ENCODE measurements at regions not wholly inside any gene's neighbourhood (a gene's known extent, or its start where the extent isn't known, plus 50 kb on each side); places are given as distances from the start of the nearest gene placed in this dataset.

DNA sequence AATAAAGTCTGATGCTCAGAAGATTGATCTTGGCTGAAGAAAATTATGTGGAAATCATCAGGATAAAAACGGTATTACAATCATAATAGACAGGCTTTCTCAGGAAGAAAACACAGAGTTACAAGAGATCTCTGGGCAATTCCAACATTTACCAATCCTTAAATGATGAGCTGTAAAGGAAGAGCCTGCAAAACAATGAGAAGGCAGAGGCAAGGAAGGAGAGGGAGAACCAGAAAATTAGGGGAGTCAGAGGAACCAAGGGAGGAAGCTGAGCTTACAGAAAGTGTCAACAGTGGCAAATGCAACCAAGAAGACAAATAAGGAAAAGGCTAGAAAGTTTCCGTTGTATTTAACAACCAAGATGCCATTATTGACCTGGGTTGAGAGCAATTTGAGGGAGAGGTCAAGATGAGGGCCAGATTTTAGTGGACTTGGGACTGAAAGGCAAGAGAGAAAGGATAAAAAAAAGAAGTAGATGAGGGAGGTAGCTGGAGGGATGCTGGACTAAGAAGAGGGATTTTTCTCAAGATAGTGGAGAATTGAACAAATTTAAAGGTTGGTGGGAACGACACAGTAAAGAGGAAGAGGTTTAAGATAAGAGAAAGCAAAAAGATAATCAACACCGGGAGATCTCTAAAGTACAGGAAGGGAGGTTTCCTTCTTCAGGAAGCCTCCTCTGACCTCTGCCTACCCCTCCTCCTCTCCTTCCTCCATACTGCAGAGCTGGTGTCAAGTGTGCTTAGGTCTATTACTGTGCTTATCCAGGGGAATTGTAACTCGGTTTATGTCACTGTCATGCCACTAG, 116.9 kb downstream of the DUSP6 start:
- TF ChIP-seq EZH2 (IDR thresholded peaks at IDR 0.05; ENCODE audit: low read depth) = no peak
- TF ChIP-seq CTCF (conservative IDR thresholded peaks at IDR 0.05) = no peak
